ENCODE measurements at regions not wholly inside any gene's neighbourhood (a gene's known extent, or its start where the extent isn't known, plus 50 kb on each side); places are given as distances from the start of the nearest gene placed in this dataset.

GRCh38 chr20:7180256-7181045 lies 413.0 kb downstream of the BMP2 start:
- no peak for TF ChIP-seq CTCF (IDR thresholded peaks at IDR 0.05; ENCODE audit: insufficient read depth, low read length, poor library complexity, severe bottlenecking)
- no peak for TF ChIP-seq EZH2phosphoT487 (conservative IDR thresholded peaks at IDR 0.05; ENCODE audit: low read length)
